Activated effector memory CD4-positive, alpha-beta T cell treated with Interleukin-2 at 50 U/mL for 16 hours (primary cell): ENCODE measurements at regions not wholly inside any gene's neighbourhood (a gene's known extent, or its start where the extent isn't known, plus 50 kb on each side); places are given as distances from the start of the nearest gene placed in this dataset.

ENCODE experiments used
- DNase-seq: peaks from one replicate; pipeline ENCODE4 v3.0.0-alpha.2; 2020

GRCh38 chr18:72058851-72059250 is 485.3 kb downstream of the CBLN2 start:
- no peak for DNase-seq

- DNase-seq = no peak
Measured at GRCh38 chr18:72056171-72056570, 488.0 kb downstream of the CBLN2 start.

GRCh38 chr18:72041313-72042032 is 502.7 kb downstream of the CBLN2 start:
- DNase-seq = no peak

GRCh38 chr18:72013427-72013850 is 530.7 kb downstream of the CBLN2 start:
- no peak for DNase-seq

- no peak for DNase-seq
Measured at GRCh38 chr18:71998547-71999097, 545.5 kb downstream of the CBLN2 start.

- no peak for DNase-seq
Measured at GRCh38 chr18:71995904-71996465, 548.2 kb downstream of the CBLN2 start.

- no peak for DNase-seq
Measured at GRCh38 chr18:71994273-71994672, 549.9 kb downstream of the CBLN2 start.

- no peak for DNase-seq
Measured at GRCh38 chr18:71989616-71990015, 554.5 kb downstream of the CBLN2 start.

GRCh38 chr18:71986351-71987050 is 557.6 kb downstream of the CBLN2 start:
- DNase-seq = no peak

GRCh38 chr18:71976744-71977143 is 567.4 kb downstream of the CBLN2 start:
- DNase-seq = no peak

GRCh38 chr18:71966791-71967190 is 577.4 kb downstream of the CBLN2 start:
- no peak for DNase-seq

- DNase-seq = no peak
Measured at GRCh38 chr18:71958605-71959004, 585.5 kb downstream of the CBLN2 start.

GRCh38 chr18:71951001-71951400 is 593.1 kb downstream of the CBLN2 start:
- DNase-seq = no peak

- no peak for DNase-seq
Measured at GRCh38 chr18:71942433-71942832, 601.7 kb downstream of the CBLN2 start.

GRCh38 chr18:71939483-71939882 is 604.7 kb downstream of the CBLN2 start:
- no peak for DNase-seq

GRCh38 chr18:71936744-71937143 is 607.4 kb downstream of the CBLN2 start:
- DNase-seq = no peak

- DNase-seq = no peak
Measured at GRCh38 chr18:71919211-71919610, 624.9 kb downstream of the CBLN2 start.

GRCh38 chr18:71913641-71914040 is 630.5 kb downstream of the CBLN2 start:
- no peak for DNase-seq

GRCh38 chr18:71902482-71902881 is 641.7 kb downstream of the CBLN2 start:
- no peak for DNase-seq

- no peak for DNase-seq
Measured at GRCh38 chr18:71899707-71900472, 644.3 kb downstream of the CBLN2 start.

- DNase-seq = no peak
Measured at GRCh38 chr18:71899183-71899582, 645.0 kb downstream of the CBLN2 start.

GRCh38 chr18:71887509-71887908 is 656.6 kb downstream of the CBLN2 start:
- DNase-seq = no peak

GRCh38 chr18:71878226-71878625 is 665.9 kb downstream of the CBLN2 start:
- DNase-seq = no peak
